Ovary (tissue), 3 donors: ENCODE measurements at regions not wholly inside any gene's neighbourhood (a gene's known extent, or its start where the extent isn't known, plus 50 kb on each side); places are given as distances from the start of the nearest gene placed in this dataset.

Experiments used
- POLR2A ChIP-seq: fragments of 450-650 bp; IDR thresholded peaks from one replicate; pipeline ENCODE4 v1.6.1; 2017; ENCODE audit warnings: antibody characterized with exemption, mild to moderate bottlenecking, moderate library complexity
- TF ChIP-seq, protein P1 (sequence below), 3 donors: fragments of 450-650 bp in 2 of 3; fragments of 200-600 bp in 1 of 3; IDR thresholded peaks; one replicate each; pipeline versions ENCODE4 v1.5.1 to v1.8.0; 2016 to 2022; ENCODE audit warnings: antibody characterized with exemption in 3 of 3, mild to moderate bottlenecking in 1 of 3
- donor health status: DM: no; HTN: no; CAD: no.

DNA sequence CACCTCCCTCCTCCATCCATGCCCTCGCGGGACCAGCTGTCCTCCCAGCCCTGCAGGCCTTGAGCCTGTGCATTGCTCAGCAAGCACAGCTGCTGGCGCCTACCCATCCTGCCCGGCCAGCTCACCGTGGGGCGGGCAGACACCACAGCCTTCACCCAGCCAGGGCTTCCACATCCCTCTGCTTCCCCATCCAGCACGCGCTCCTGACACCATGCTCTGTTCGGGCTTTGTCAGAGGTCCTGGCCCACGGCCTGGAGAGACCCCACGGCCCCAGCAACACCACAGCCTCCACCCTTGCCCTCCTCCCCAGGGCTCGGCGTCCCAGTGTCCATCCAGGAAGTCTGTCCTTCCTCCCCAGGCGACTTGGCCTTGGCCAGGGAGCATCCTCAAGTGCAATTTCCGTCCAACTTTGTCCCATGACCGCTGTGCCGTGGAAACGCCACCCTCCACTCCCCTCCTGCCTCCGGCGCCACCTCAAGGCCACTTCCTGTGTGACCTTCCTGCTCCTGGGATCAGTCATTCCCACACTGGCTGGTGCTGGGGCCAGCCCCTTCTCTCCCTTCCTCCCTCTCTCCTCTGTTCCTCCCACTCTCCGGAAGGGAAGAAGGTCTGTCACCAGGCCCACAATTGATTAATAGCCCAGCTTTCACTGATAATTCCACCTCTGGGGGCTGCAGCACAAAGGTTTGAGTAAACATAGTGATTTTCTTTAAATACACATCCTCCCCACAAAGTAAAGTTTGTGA lies 71.5 kb upstream of the SMNDC1 start:
- TF ChIP-seq, protein P1, sequence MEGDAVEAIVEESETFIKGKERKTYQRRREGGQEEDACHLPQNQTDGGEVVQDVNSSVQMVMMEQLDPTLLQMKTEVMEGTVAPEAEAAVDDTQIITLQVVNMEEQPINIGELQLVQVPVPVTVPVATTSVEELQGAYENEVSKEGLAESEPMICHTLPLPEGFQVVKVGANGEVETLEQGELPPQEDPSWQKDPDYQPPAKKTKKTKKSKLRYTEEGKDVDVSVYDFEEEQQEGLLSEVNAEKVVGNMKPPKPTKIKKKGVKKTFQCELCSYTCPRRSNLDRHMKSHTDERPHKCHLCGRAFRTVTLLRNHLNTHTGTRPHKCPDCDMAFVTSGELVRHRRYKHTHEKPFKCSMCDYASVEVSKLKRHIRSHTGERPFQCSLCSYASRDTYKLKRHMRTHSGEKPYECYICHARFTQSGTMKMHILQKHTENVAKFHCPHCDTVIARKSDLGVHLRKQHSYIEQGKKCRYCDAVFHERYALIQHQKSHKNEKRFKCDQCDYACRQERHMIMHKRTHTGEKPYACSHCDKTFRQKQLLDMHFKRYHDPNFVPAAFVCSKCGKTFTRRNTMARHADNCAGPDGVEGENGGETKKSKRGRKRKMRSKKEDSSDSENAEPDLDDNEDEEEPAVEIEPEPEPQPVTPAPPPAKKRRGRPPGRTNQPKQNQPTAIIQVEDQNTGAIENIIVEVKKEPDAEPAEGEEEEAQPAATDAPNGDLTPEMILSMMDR (IDR thresholded peaks at IDR 0.05), result no peak
- TF ChIP-seq POLR2A, result no peak
